DMS114 treated with DMSO at 0.1 percent for 48 hours (cell line): ENCODE measurements at regions not wholly inside any gene's neighbourhood (a gene's known extent, or its start where the extent isn't known, plus 50 kb on each side); places are given as distances from the start of the nearest gene placed in this dataset.
"Not testable (repeated sequence)": the region's sequence is repeated elsewhere in the genome, so short reads cannot be mapped to it uniquely, and the experiment has no call there.

Experiments used
- DNase-seq: peaks from one replicate; lab custom pipeline; 2025; ENCODE audit not compliant: unreplicated experiment; lab: John Stamatoyannopoulos, UW

GRCh38 chr3:193114431-193115340, 126.3 kb upstream of the PLAAT1 start:
- no peak for DNase-seq

DNA sequence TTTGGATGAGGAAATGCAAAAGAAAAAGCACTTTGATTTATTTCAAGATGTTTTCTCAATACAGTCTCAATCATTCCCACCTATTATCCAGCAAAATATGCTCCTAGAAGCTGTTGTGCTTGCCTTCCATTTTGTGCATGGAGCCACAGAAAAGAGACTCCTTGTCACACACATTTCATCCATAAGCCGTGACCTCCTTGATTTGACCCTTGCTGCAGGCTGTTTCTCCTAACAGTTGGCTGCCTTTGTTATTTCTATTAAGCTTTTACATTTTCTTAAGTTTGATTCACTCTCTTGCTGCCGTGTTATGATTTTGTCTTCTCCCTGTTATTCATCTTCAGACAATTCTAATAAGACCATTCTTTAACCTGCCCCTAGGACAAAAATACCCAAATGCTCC, 124.2 kb upstream of the PLAAT1 start:
- no peak for DNase-seq

DNA sequence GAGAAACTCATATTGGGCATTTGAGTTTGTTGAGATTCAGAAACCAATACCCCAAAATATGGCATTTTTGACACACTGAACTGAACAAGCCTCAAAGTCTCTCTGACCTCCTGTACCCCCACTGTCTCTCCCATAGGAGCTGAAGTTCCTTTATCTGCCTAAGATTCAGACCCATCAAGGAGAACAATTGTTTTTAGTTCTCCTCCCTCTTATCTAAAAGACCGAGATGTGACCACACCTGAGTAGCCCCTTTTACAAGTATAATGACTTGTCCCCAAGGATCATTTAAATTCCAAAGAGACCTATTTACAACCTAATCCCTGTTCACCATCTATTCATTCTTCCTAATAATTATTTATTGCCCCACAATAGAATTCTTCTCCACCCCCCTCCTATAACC, 122.1 kb upstream of the PLAAT1 start:
- no peak for DNase-seq

DNA sequence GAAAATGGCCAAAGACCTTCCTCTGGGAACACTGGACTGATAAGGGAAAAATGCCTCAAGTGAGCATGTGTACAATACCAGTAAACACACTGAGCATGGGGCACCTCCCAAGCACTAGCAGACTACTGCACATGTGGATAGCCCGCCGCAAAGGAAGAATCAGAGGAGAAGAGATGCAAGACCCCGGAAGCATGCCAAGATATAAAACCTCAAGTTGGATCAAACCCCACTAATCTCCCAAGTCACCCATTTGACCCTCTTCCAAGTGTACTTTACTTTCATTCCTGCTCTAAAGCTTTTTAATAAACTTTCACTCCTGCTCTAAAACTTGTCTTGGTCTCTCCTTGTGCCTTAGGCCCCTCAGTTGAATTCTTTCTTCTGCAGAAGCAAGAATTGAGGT, 121.1 kb upstream of the PLAAT1 start:
- DNase-seq: no peak

- DNase-seq: no peak
These were observed 116.2 kb upstream of the PLAAT1 start for GRCh38 chr3:193124861-193125260.

GRCh38 chr3:193129607-193130006, 111.4 kb upstream of the PLAAT1 start:
- DNase-seq: no peak

DNA sequence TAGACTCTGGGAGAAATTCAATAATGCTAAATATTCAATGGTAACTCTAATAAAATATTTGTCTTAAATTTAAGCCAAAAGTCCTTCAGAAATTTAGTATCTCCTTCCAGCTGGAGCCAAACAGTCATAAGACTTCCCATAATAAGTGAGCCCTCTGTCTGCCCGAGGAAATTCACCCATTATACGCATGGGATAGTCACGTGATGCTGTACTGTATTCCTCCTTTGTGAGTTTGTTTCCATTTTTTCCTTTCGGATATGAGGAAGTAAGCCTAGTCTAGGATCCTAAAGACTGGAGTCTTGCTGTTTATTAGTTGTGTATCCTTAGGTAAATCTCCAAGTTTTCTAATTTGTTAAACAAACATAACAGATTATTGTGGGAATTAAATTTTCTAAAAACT, 110.4 kb upstream of the PLAAT1 start:
- DNase-seq: no peak

- DNase-seq: no peak
These were observed 108.8 kb upstream of the PLAAT1 start for GRCh38 chr3:193132241-193132640.

- DNase-seq: no peak
These were observed 108.1 kb upstream of the PLAAT1 start for GRCh38 chr3:193132964-193133363.

GRCh38 chr3:193134856-193135255, 106.2 kb upstream of the PLAAT1 start:
- no peak for DNase-seq

DNA sequence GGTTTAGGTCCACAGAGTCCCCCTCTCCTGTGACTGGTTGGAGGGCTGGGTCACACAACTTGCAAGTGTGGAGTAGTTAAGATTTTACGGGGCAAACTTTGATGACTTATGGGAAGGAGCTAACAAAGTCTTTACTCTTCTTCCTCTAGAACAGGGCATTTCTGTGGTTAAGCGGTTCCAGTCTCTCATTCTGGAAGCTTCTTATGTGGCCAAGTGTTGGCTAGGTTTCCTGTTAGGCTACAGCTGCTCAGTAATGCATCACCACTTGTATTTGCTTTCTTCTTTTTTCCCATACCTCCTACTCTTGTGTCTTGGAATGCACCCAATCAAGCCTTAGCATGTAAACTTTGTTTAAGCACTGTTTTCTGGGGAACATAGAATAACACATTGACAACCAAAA, 100.6 kb upstream of the PLAAT1 start:
- no peak for DNase-seq

DNA sequence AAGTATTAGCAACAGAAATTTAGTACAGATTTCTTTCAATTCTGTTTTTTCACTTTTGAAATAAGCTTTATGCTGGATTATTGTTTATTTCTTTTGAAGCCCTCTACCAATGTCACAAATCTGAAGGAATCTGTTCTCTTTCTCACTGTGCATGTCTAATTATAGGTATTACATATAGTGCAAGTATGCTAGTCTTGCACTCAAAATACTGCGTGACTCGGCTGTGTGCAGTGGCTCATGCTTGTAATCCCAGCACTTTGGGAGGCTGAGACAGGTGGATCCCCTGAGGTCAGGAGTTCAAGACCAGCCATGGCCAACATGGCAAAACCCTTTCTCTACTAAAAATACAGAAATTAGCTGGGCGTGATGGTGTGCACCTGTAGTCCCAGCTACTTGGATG, 95.8 kb upstream of the PLAAT1 start:
- no peak for DNase-seq

- DNase-seq: no peak
These were observed 92.1 kb upstream of the PLAAT1 start for GRCh38 chr3:193148688-193149473.

DNA sequence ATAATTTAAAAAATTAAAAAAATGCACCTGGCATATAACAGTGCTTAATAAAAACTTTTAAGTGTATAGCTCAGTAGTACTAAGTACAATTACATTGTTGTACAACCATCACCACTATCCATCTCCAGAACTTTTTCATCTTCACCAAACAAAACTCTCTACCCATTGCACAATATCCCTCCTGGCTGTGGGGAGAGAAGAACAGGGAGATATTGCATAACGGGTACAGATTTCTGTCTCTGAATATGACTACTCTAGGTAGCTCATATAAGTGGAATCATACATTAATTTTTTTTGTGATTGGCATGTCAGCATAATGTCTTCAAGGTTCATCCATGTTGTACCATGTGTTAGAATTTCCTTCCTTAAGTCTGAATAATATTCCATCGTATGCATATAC, 91.0 kb upstream of the PLAAT1 start:
- DNase-seq: no peak

DNA sequence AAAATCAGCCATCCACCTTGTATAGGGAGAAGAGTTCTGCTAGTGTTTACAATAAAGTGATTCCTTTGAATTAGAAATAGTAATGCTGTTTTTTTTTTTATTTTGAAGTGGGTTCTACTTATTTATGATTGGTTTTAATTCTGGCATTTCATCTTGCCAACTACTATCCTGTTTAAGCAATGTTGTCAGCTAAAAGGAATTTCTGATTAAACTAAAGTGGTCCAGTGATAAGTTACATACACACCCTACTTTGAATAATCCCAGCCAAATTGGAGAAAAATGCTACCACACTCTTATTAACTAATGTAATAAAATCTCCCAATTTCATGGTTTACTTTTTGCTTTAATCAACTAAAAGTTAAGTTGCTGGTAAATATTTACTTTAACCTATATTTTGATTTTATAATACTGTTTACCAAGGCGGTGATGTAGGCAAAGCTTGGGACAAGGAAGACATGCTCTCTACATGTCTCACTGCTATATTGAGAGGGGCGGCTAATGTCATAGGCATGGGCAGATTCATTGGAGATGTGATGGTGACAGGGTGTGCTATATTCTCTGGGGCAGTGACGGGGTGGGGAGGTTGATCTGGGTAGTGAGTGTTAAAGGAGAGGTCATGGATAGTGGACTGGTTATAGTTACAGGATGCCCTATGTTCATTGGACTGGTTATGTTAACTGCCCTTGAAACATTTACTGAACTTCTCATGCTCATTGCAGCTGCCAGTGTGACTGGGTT, 85.8 kb upstream of the PLAAT1 start:
- DNase-seq: not testable (repeated sequence)

DNA sequence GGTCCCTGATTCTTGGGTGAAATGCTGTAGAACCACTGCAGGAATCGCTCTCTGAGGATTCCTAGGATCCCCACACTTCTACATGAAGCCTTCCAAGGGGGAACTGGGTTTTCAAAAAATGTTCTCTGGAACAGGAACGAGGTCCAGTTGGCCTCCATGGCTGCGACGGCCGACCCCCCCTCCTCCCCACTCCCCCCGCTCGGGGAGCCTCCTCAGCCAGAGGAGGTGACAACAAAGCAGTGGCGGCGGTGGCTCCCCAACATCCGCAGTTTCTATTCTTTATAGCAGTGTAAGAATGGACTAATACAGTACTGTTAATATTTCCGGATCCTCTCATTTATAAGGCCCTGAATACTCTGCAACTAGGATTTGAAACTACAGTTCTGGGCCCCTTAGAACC, 84.0 kb upstream of the PLAAT1 start:
- DNase-seq: no peak

- DNase-seq: no peak
These were observed 75.4 kb upstream of the PLAAT1 start for GRCh38 chr3:193165431-193166120.

DNA sequence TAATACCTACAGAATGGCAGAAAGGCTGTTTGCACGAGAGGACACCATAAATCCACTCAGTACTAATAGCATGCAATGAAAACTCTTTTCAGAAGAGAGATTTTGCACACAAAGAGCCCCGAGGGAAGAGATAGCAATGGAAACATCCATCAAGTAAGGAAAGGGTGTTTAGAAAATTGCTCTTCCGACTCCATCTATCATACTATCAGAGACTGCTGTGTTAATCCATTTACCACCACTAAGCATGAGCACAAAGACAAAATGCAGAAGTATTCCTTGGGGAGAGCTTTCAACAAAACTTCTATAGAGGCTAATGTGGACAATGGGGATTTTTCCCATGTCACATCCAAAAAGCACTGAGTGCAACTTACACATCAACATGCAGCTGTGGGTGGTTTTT, 72.1 kb upstream of the PLAAT1 start:
- DNase-seq: no peak

DNA sequence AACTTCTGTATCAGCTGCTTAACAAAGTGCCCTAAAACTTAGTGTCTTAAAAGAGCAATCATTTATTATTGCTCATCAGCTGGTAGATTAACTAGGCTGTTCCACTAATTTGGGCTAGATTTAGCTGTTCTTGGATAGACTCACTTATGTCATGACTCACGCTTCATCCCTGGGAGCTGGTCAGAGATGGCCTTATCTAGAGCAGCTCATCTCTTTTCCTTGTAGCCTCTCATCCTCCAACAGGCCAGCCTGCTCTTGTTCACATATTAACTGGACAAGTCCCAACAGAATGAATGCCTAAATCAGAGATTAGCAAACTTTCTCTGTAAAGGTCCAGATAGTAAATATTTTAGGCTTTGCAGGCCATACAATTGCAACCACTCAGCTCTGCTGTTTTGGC, 66.9 kb upstream of the PLAAT1 start:
- no peak for DNase-seq

GRCh38 chr3:193179332-193180012, 61.5 kb upstream of the PLAAT1 start:
- not testable (repeated sequence) for DNase-seq
